Esophagus squamous epithelium (tissue), 5 donors: ENCODE measurements at regions not wholly inside any gene's neighbourhood (a gene's known extent, or its start where the extent isn't known, plus 50 kb on each side); places are given as distances from the start of the nearest gene placed in this dataset.

Experiments used
- DNase-seq: peaks from one replicate; lab custom pipeline; 2025; lab: John Stamatoyannopoulos, UW
- H3K27ac ChIP-seq, 4 donors: fragments of 200-600 bp; sonication (generic); one replicate each; pipeline ENCODE4 v1.5.1; 2016 to 2019; ENCODE audit warnings: mild to moderate bottlenecking in 1 of 4
- H3K27me3 ChIP-seq, 4 donors: fragments of 200-600 bp; sonication (generic); 1 replicate in 3 of 4; 2 replicates in 1 of 4; pipeline versions ENCODE4 v1.5.1 to v1.6.0; 2017 to 2021; ENCODE audit warnings: antibody characterized with exemption in 1 of 4
- H3K36me3 ChIP-seq, 3 donors: fragments of 200-600 bp; sonication (generic); one replicate each; pipeline ENCODE4 v1.5.1; 2016 to 2019
- H3K4me1 ChIP-seq, 3 donors: fragments of 200-600 bp; sonication (generic); one replicate each; pipeline ENCODE4 v1.5.1; 2017 to 2019
- H3K4me3 ChIP-seq, 4 donors: fragments of 200-600 bp; sonication (generic); 1 replicate in 3 of 4; 2 replicates in 1 of 4; pipeline ENCODE4 v1.5.1; 2016 to 2019; ENCODE audit warnings: mild to moderate bottlenecking in 2 of 4, moderate library complexity in 1 of 4
- H3K9me3 ChIP-seq, 3 donors: fragments of 200-600 bp; sonication (generic); one replicate each; pipeline ENCODE4 v1.5.1; 2016 to 2019
- POLR2A ChIP-seq, 4 donors: fragments of 450-650 bp; IDR thresholded peaks; one replicate each; pipeline ENCODE4 v1.6.1; 2017; ENCODE audit warnings: antibody characterized with exemption in 4 of 4, mild to moderate bottlenecking in 4 of 4, moderate library complexity in 3 of 4
- WGBS, 2 donors: methylation state at CpG; one replicate each; pipeline ENCODE4 v1.1.5; 2018; 5-methylcytosine and 5-hydroxymethylcytosine counted together
- intact Hi-C: fragments of 100-400 bp; cut with DNase I; formaldehyde crosslinking; loops from one replicate; pipeline ENCODE4 v1.15.0; 2022
- TF ChIP-seq, protein P1 (sequence below), 6 experiments: fragments of 450-650 bp in 4 of 6; fragments of 200-600 bp in 2 of 6; sonication (generic) in 2 of 6; IDR thresholded peaks; one replicate each; pipeline ENCODE4 v1.5.1; 2016 to 2019; ENCODE audit warnings: antibody characterized with exemption in 6 of 6, mild to moderate bottlenecking in 4 of 6, moderate library complexity in 4 of 6
- donor health status: DM: yes; HTN: yes; CAD: no.

DNA sequence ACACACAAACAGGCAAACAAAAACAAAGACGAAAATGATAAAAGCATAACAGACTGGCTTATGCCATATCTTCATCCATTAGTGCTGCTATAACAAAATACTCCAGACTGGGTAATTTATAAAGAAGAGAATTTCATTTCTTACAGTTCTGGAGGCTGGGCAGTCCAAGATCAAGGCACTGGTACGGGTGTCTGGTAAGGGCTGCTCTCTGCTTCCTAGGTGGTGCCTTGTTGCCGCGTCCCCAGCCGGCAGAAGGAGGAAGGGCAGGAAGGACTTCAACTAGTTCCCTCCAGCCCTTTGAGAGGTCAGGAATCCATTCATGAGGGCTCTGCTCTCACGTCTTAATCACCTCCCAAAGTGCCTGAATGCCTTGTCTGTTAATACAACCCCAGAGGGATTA lies 122.6 kb downstream of the BOD1 start:
- no peak overlapping the region for H3K4me3 ChIP-seq
- H3K4me1 ChIP-seq, result peaks cover 0 to 16% (median 0%) of the 10 kb centered on the region in 3 donors
- DNase-seq, result no peak
- H3K27me3 ChIP-seq, result peaks cover 0 to 10% (median 0%) of the 10 kb centered on the region in 4 donors
- H3K36me3 ChIP-seq, result no peaks in the 10 kb centered on the region
- intact Hi-C loops, result no loop called here
- H3K9me3 ChIP-seq, result no peaks in the 10 kb centered on the region
- H3K27ac ChIP-seq, result no peak overlapping the region
- TF ChIP-seq POLR2A (IDR thresholded peaks at IDR 0.05), result no peak
- WGBS, 2 donors, result 46 to 78% methylated on average over 2 to 6 of the region's 6 CpGs

DNA sequence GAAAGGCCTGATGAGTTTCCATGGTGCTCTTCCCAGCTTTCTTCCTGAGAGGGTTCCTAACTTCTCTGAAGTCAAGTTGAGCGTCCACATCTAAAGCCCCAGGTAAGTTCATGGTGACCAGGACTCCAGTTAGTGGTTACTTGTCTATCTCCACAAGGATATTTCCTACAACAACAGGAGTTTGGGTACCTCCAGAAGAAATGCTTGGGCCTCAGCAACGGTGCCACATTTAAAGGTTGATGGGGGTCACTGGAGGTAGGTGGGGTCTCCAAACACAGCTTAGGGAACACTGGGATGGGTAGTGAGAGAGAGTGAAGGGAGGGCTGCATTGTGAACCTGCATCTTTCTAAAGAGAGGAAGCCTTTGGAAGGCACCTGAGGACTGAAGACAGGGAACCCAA lies 123.4 kb downstream of the BOD1 start:
- Histone ChIP-seq H3K36me3 (no peaks in the 10 kb centered on the region), H3K4me1 (peaks cover 0 to 9% (median 0%) of the 10 kb centered on the region in 3 donors), H3K9me3 (no peaks in the 10 kb centered on the region), H3K4me3 (no peak overlapping the region), H3K27me3 (peaks cover 0 to 10% (median 0%) of the 10 kb centered on the region in 4 donors), H3K27ac (no peak overlapping the region)
- WGBS, 2 donors, result 50 to 74% methylated on average over 1 to 2 of the region's 2 CpGs
- intact Hi-C loops, result no loop called here
- DNase-seq, result no peak
- no peak for TF ChIP-seq POLR2A (IDR thresholded peaks at IDR 0.05)
- TF ChIP-seq, protein P1, sequence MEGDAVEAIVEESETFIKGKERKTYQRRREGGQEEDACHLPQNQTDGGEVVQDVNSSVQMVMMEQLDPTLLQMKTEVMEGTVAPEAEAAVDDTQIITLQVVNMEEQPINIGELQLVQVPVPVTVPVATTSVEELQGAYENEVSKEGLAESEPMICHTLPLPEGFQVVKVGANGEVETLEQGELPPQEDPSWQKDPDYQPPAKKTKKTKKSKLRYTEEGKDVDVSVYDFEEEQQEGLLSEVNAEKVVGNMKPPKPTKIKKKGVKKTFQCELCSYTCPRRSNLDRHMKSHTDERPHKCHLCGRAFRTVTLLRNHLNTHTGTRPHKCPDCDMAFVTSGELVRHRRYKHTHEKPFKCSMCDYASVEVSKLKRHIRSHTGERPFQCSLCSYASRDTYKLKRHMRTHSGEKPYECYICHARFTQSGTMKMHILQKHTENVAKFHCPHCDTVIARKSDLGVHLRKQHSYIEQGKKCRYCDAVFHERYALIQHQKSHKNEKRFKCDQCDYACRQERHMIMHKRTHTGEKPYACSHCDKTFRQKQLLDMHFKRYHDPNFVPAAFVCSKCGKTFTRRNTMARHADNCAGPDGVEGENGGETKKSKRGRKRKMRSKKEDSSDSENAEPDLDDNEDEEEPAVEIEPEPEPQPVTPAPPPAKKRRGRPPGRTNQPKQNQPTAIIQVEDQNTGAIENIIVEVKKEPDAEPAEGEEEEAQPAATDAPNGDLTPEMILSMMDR (IDR thresholded peaks at IDR 0.05), result no peak

DNA sequence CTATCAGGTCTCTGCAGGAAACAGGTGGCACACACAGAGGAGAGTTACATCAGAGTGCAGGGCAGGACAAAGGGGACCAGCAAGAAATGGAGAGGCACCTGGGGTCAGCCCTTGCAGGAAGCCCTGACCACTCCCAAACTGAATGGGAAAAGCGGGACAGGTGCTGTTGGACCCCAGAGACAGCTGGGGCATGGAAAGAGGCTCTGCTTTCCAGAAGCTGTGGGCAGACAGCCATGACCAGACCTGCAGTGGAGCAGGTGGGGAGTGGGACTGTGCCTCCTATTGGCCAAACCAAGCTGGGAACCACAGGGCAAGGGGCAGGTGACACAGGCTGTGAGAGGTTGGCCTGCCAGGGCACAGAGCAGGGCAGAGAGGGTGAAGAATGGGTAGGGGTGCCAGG lies 125.8 kb downstream of the BOD1 start:
- Histone ChIP-seq H3K9me3 (no peaks in the 10 kb centered on the region), H3K4me3 (no peak overlapping the region)

DNA sequence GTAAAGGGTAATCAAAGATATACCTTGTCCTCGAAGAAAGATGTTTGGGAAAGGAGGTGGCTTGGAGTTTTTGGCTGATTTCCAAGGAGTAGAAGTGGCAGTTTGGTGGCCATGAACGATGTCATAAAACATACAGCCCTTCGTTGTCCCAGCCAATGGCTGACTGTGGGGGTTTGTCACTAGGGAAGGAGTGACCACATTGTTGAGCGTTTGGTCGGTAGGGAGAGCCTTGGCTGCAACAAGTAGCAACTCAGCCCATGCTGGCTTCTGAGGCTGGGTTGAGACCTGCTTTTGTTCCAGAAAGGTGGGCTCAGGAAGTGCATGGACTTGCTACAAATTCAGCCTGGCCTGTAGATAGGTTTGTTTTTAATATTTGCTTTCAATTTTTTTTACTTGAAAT lies 128.3 kb downstream of the BOD1 start:
- Histone ChIP-seq H3K36me3 (no peaks in the 10 kb centered on the region), H3K4me3 (no peak overlapping the region), H3K4me1 (no peaks in the 10 kb centered on the region), H3K27me3 (peaks cover 0 to 10% (median 0%) of the 10 kb centered on the region in 4 donors), H3K27ac (no peak overlapping the region), H3K9me3 (no peaks in the 10 kb centered on the region)
- no peak for TF ChIP-seq POLR2A (IDR thresholded peaks at IDR 0.05)
- TF ChIP-seq, protein P1 (IDR thresholded peaks at IDR 0.05), result no peak
- intact Hi-C loops, result no loop called here
- no peak for DNase-seq
- 38 to 49% methylated on average over 5 of the region's 5 CpGs for WGBS, 2 donors

More for the DNA sequence above, 125.8 kb downstream of the BOD1 start:
- Histone ChIP-seq H3K4me1 (peaks cover 0 to 5% (median 0%) of the 10 kb centered on the region in 3 donors), H3K36me3 (no peaks in the 10 kb centered on the region), H3K27me3 (peaks cover 0 to 10% (median 0%) of the 10 kb centered on the region in 4 donors), H3K27ac (no peak overlapping the region)
- intact Hi-C loops, result no loop called here
- no peak for DNase-seq
- WGBS, 2 donors, result no CpG with 5 or more reads among the region's 1 CpG
- no peak for TF ChIP-seq POLR2A (IDR thresholded peaks at IDR 0.05)
- TF ChIP-seq, protein P1 (IDR thresholded peaks at IDR 0.05), result no peak

DNA sequence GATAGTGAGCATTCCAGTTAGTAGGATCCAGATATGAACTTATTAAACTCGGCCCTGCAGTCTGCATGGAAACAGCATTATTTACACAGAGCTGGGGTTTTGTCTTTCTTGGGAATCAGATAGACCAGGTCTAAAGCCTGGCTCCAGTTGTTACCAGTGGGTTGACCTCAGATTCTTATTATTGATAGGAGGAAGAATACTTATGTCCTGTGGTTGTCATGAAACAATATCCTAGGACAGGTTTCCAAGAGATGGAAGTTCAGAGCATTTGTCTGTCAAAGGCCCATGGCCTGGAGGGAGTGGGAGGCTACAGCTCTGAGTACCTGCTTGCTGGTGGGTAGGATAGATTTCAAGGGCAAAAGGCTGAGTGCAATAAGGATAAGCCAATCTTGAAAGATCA lies 129.2 kb downstream of the BOD1 start:
- no peak overlapping the region for H3K27ac ChIP-seq
- H3K36me3 ChIP-seq, result no peaks in the 10 kb centered on the region
- no peak overlapping the region for H3K4me3 ChIP-seq
- DNase-seq, result no peak
- peaks cover 0 to 10% (median 0%) of the 10 kb centered on the region in 4 donors for H3K27me3 ChIP-seq
- TF ChIP-seq, protein P1 (IDR thresholded peaks at IDR 0.05), result no peak
- TF ChIP-seq POLR2A (IDR thresholded peaks at IDR 0.05), result no peak
- 33 to 67% methylated on average over 1 of the region's 1 CpG for WGBS, 2 donors
- H3K9me3 ChIP-seq, result no peaks in the 10 kb centered on the region
- intact Hi-C loops, result no loop called here
- H3K4me1 ChIP-seq, result no peaks in the 10 kb centered on the region
